IMR-90 (cell line): ENCODE measurements at regions not wholly inside any gene's neighbourhood (a gene's known extent, or its start where the extent isn't known, plus 50 kb on each side); places are given as distances from the start of the nearest gene placed in this dataset.

Source experiments
- ATAC-seq: fragments of 200-7000 bp; cut with Tn5 transposase; 2 replicates; pipeline ENCODE4 v1.9.1; 2020; ENCODE audit warnings: low read depth, mild to moderate bottlenecking, moderate library complexity
- BruUV-seq: library from RNA; stranded (reverse); fragments of 400-500 nt; replicated peaks from 2 replicates; lab custom pipeline; 2021; lab: Mats Ljungman, UMichigan
- CTCF ChIA-PET: fragments of 300-600 bp; formaldehyde crosslinking; extraction: SDS; loops from one replicate; lab custom pipeline; 2021; ENCODE audit warnings: antibody characterized with exemption; lab: Yijun Ruan, JAX
- POLR2A ChIA-PET: fragments of 300-600 bp; sonication (Branson Sonifier 250); formaldehyde crosslinking; loops from one replicate; lab custom pipeline; 2022; ENCODE audit warnings: antibody characterized with exemption; ENCODE audit not compliant: unreplicated experiment; lab: Charles Lee
- DNase-seq: peaks from one replicate; pipeline ENCODE4 v3.0.0; 2013
- H2AFZ ChIP-seq: replicated peaks from 2 replicates; pipeline ENCODE3; 2013; ENCODE audit warnings: low read length, mild to moderate bottlenecking; ENCODE audit not compliant: poor library complexity
- H2AK5ac ChIP-seq: 2 replicates; pipeline ENCODE4 v1.6.1; 2013; ENCODE audit warnings: low read depth, low read length, inconsistent platforms
- H2AK9ac ChIP-seq: replicated peaks from 2 replicates; pipeline ENCODE3; 2013; ENCODE audit warnings: mild to moderate bottlenecking, low read depth, low read length, moderate library complexity; ENCODE audit not compliant: poor library complexity
- H2BK120ac ChIP-seq: 2 replicates; pipeline ENCODE4 v1.6.1; 2013; ENCODE audit warnings: low read depth, low read length, inconsistent platforms
- H2BK15ac ChIP-seq: 3 replicates; pipeline ENCODE4 v1.6.1; 2013; ENCODE audit warnings: low read depth, low read length, inconsistent platforms
- H2BK20ac ChIP-seq: 2 replicates; pipeline ENCODE4 v1.6.1; 2013; ENCODE audit warnings: low read depth, mild to moderate bottlenecking, inconsistent platforms, low read length, moderate library complexity
- H2BK5ac ChIP-seq: 2 replicates; pipeline ENCODE4 v1.6.1; 2013; ENCODE audit warnings: mild to moderate bottlenecking, low read depth, low read length, inconsistent platforms; ENCODE audit not compliant: poor library complexity, severe bottlenecking
- H3K14ac ChIP-seq: replicated peaks from 2 replicates; pipeline ENCODE4 v1.6.1; 2013; ENCODE audit warnings: low read depth, low read length, inconsistent platforms
- H3K18ac ChIP-seq: 2 replicates; pipeline ENCODE4 v1.6.1; 2013; ENCODE audit warnings: low read depth, low read length, control low read depth
- H3K23ac ChIP-seq: 2 replicates; pipeline ENCODE4 v1.6.1; 2013; ENCODE audit warnings: low read depth, low read length, inconsistent platforms
- H3K27ac ChIP-seq: 2 replicates; pipeline ENCODE4 v1.5.1; 2013; ENCODE audit warnings: mild to moderate bottlenecking, control low read depth, low read length; ENCODE audit not compliant: insufficient read depth
- H3K27me3 ChIP-seq: 2 replicates; pipeline ENCODE4 v1.6.1; 2013; ENCODE audit warnings: low read length; ENCODE audit not compliant: control insufficient read depth, insufficient read depth
- H3K36me3 ChIP-seq: 2 replicates; pipeline ENCODE4 v1.6.1; 2013; ENCODE audit warnings: low read length, mixed read lengths; ENCODE audit not compliant: control insufficient read depth, insufficient read depth
- H3K4ac ChIP-seq: 2 replicates; pipeline ENCODE4 v1.6.1; 2013; ENCODE audit warnings: low read depth, low read length, inconsistent platforms
- H3K4me1 ChIP-seq: 2 replicates; pipeline ENCODE4 v1.6.1; 2013; ENCODE audit warnings: low read length, mixed read lengths; ENCODE audit not compliant: control insufficient read depth, insufficient read depth
- H3K4me2 ChIP-seq: 2 replicates; pipeline ENCODE4 v1.6.1; 2013; ENCODE audit warnings: low read depth, mild to moderate bottlenecking, control low read depth, low read length, moderate library complexity
- H3K4me3 ChIP-seq: 2 replicates; pipeline ENCODE4 v1.5.1; 2013; ENCODE audit warnings: low read depth, mild to moderate bottlenecking, control low read depth, low read length, moderate library complexity; ENCODE audit not compliant: insufficient read depth
- H3K56ac ChIP-seq: 2 replicates; pipeline ENCODE4 v1.6.1; 2013; ENCODE audit warnings: low read length, inconsistent platforms; ENCODE audit not compliant: insufficient read depth; ENCODE audit errors: extremely low read depth
- H3K79me1 ChIP-seq, 2 experiments: 2 replicates each; pipeline ENCODE4 v1.6.1; 2013; ENCODE audit warnings: low read length in 2 of 2, inconsistent platforms in 1 of 2, low read depth in 1 of 2
- H3K9ac ChIP-seq: 2 replicates; pipeline ENCODE4 v1.6.1; 2013; ENCODE audit warnings: low read depth, low read length, control low read depth
- H3K9me1 ChIP-seq: 2 replicates; pipeline ENCODE4 v1.6.1; 2013; ENCODE audit warnings: low read length, inconsistent platforms; ENCODE audit not compliant: insufficient read depth
- H3K9me3 ChIP-seq: 2 replicates; pipeline ENCODE4 v1.6.1; 2013; ENCODE audit warnings: low read length; ENCODE audit not compliant: control insufficient read depth, insufficient read depth
- H4K20me1 ChIP-seq: 2 replicates; pipeline ENCODE4 v1.6.1; 2013; ENCODE audit warnings: low read length, inconsistent platforms; ENCODE audit not compliant: insufficient read depth
- H4K5ac ChIP-seq: 2 replicates; pipeline ENCODE4 v1.6.1; 2013; ENCODE audit warnings: mild to moderate bottlenecking, low read depth, low read length, control low read depth
- H4K8ac ChIP-seq, 2 experiments: 2 replicates each; pipeline ENCODE4 v1.6.1; 2013; ENCODE audit warnings: low read depth in 2 of 2, low read length in 2 of 2, control low read depth in 1 of 2, inconsistent platforms in 1 of 2
- H4K91ac ChIP-seq: 2 replicates; pipeline ENCODE4 v1.6.1; 2013; ENCODE audit warnings: low read depth, low read length, inconsistent platforms; ENCODE audit not compliant: insufficient read depth
- BHLHE40 ChIP-seq: fragments of 150-350 bp; IDR thresholded peaks from 2 replicates; pipeline ENCODE4 v1.6.1; 2016; ENCODE audit warnings: mild to moderate bottlenecking, low read depth, low read length
- CHD1 ChIP-seq: IDR thresholded peaks from 2 replicates; pipeline ENCODE4 v1.6.1; 2012; ENCODE audit warnings: low read depth, low read length, improper control_type of control experiment
- ELK1 ChIP-seq: fragments of 150-350 bp; IDR thresholded peaks from 2 replicates; pipeline ENCODE4 v1.6.1; 2016; ENCODE audit warnings: low read depth, mild to moderate bottlenecking, low read length, moderate library complexity, borderline replicate concordance
- FOS ChIP-seq: fragments of 150-350 bp; IDR thresholded peaks from 2 replicates; pipeline ENCODE4 v1.6.1; 2016; ENCODE audit warnings: low read depth, low read length
- MAFK ChIP-seq: IDR thresholded peaks from 2 replicates; pipeline ENCODE4 v1.6.1; 2012; ENCODE audit warnings: low read depth, low read length, improper control_type of control experiment
- MXI1 ChIP-seq: IDR thresholded peaks from 2 replicates; pipeline ENCODE4 v1.6.1; 2012; ENCODE audit warnings: low read depth, mild to moderate bottlenecking, low read length, moderate library complexity, borderline replicate concordance
- RAD21 ChIP-seq: IDR thresholded peaks from 2 replicates; pipeline ENCODE4 v1.6.1; 2012; ENCODE audit warnings: low read length, improper control_type of control experiment
- RFX5 ChIP-seq: IDR thresholded peaks from 2 replicates; pipeline ENCODE4 v1.8.0; 2012; ENCODE audit warnings: low read depth, mild to moderate bottlenecking, low read length, moderate library complexity
- SMC3 ChIP-seq: fragments of 150-350 bp; IDR thresholded peaks from 2 replicates; pipeline ENCODE4 v1.6.1; 2016; ENCODE audit warnings: low read depth, mild to moderate bottlenecking, antibody characterized with exemption, low read length, moderate library complexity
- USF2 ChIP-seq: fragments of 150-350 bp; IDR thresholded peaks from 2 replicates; pipeline ENCODE4 v1.6.1; 2017; ENCODE audit warnings: mild to moderate bottlenecking, antibody characterized with exemption, low read length, low read depth
- WGBS, 2 experiments: methylation state at CpG; one replicate each; pipeline versions ENCODE4 v1.1.5 to v1.1.7; 2013; ENCODE audit warnings: missing lambda C conversion rate in 2 of 2; ENCODE audit not compliant: insufficient read length in 1 of 2; ENCODE audit errors: extremely low coverage in 2 of 2; 5-methylcytosine and 5-hydroxymethylcytosine counted together
- dilution Hi-C: fragments of 300-500 bp; cut with HindIII; formaldehyde crosslinking; loops from one replicate; pipeline ENCODE4 v1.14.3; 2018; ENCODE audit warnings: low sequenced_read_pairs; ENCODE audit not compliant: unreplicated experiment
- in situ Hi-C: fragments of 300-500 bp; cut with MboI; formaldehyde crosslinking; loops from 3 replicates; pipeline ENCODE4 v1.14.3; 2019; ENCODE audit warnings: low sequenced_read_pairs, inconsistent platforms, mixed read lengths
- intact Hi-C: fragments of 100-400 bp; cut with micrococcal nuclease; formaldehyde crosslinking; loops from 2 replicates; pipeline ENCODE4 v1.10.0; 2022

GRCh38 chr6:96469312-96469711 is 52.3 kb upstream of the UFL1 start:
- H3K27me3 ChIP-seq = no peaks in the 10 kb centered on the region
- in situ Hi-C loops (no loop called here), dilution Hi-C loops (no loop called here), intact Hi-C loops (no loop called here)
- no peak overlapping the region for H3K4ac ChIP-seq
- DNase-seq = no peak
- H3K9ac ChIP-seq = no peak overlapping the region
- H3K4me3 ChIP-seq = no peak overlapping the region
- no peak overlapping the region for H3K56ac ChIP-seq
- H4K20me1 ChIP-seq = no peaks in the 10 kb centered on the region
- no peak overlapping the region for H4K8ac ChIP-seq
- ATAC-seq = no peak
- H4K91ac ChIP-seq = no peak overlapping the region
- H3K4me2 ChIP-seq = no peak overlapping the region
- H2BK120ac ChIP-seq = no peak overlapping the region
- H3K79me1 ChIP-seq = no peaks in the 10 kb centered on the region
- no peaks in the 10 kb centered on the region for H3K4me1 ChIP-seq
- no peak overlapping the region for H4K5ac ChIP-seq
- H2AK5ac ChIP-seq = no peak overlapping the region
- BruUV-seq = no TSS peak
- no CpG with 5 or more reads among the region's 2 CpGs for WGBS, 2 experiments
- TF ChIP-seq ELK1 (no peak), USF2 (no peak), RAD21 (no peak), SMC3 (no peak), CHD1 (no peak), MAFK (no peak), MXI1 (no peak), BHLHE40 (no peak), RFX5 (no peak), FOS (no peak)
- ChIA-PET POLR2A (no interaction called here), CTCF (no interaction called here)
- no peak overlapping the region for H3K23ac ChIP-seq
- H2BK20ac ChIP-seq = no peak overlapping the region
- no peaks in the 10 kb centered on the region for H3K9me3 ChIP-seq
- no peak overlapping the region for H3K27ac ChIP-seq
- H3K36me3 ChIP-seq = no peaks in the 10 kb centered on the region
- H3K9me1 ChIP-seq = no peaks in the 10 kb centered on the region
- no peak overlapping the region for H2AFZ ChIP-seq
- H2AK9ac ChIP-seq = no peak overlapping the region
- H3K18ac ChIP-seq = no peak overlapping the region
- H2BK5ac ChIP-seq = no peak overlapping the region
- no peak overlapping the region for H2BK15ac ChIP-seq
- H3K14ac ChIP-seq = no peak overlapping the region
